Sigmoid colon (tissue), 4 donors: ENCODE measurements at regions not wholly inside any gene's neighbourhood (a gene's known extent, or its start where the extent isn't known, plus 50 kb on each side); places are given as distances from the start of the nearest gene placed in this dataset.

ENCODE experiments used
- CTCF ChIP-seq, 4 experiments: fragments of 450-650 bp in 3 of 4; fragments of 200-600 bp in 1 of 4; IDR thresholded peaks; one replicate each; pipeline ENCODE4 v1.5.1; 2016 to 2019; ENCODE audit warnings: antibody characterized with exemption in 4 of 4, mild to moderate bottlenecking in 3 of 4, moderate library complexity in 2 of 4
- EP300 ChIP-seq, 4 donors: sonication (generic); formaldehyde crosslinking; IDR thresholded peaks; one replicate each; pipeline ENCODE4 v1.6.1; 2017; ENCODE audit warnings: antibody characterized with exemption in 4 of 4
- POLR2A ChIP-seq, 2 donors: fragments of 450-650 bp; IDR thresholded peaks; one replicate each; pipeline ENCODE4 v1.6.1; 2016; ENCODE audit warnings: antibody characterized with exemption in 2 of 2, mild to moderate bottlenecking in 2 of 2, moderate library complexity in 2 of 2
- POLR2AphosphoS5 ChIP-seq, 4 donors: sonication (generic); formaldehyde crosslinking; IDR thresholded peaks; one replicate each; pipeline ENCODE4 v1.6.1; 2017; ENCODE audit warnings: antibody characterized with exemption in 4 of 4

GRCh38 chr18:43780782-43781340 lies 503.6 kb upstream of the SYT4 start:
- TF ChIP-seq CTCF (IDR thresholded peaks at IDR 0.05) (no peak), EP300 (IDR thresholded peaks at IDR 0.05) (no peak), POLR2A (IDR thresholded peaks at IDR 0.05) (no peak), POLR2AphosphoS5 (IDR thresholded peaks at IDR 0.05) (no peak)
